ENCODE measurements at regions not wholly inside any gene's neighbourhood (a gene's known extent, or its start where the extent isn't known, plus 50 kb on each side); places are given as distances from the start of the nearest gene placed in this dataset.

GRCh38 chr3:150333477-150333876 is 74.6 kb upstream of the TSC22D2 start:
- H3K9ac ChIP-seq (ENCODE audit: low read depth in 2 of 2, low read length in 2 of 2) = no peak overlapping the region
- H3K36me3 ChIP-seq = no peaks in the 10 kb centered on the region
- TF ChIP-seq CTCF (IDR thresholded peaks at IDR 0.05) = no peak
- no peaks in the 10 kb centered on the region for H3K27me3 ChIP-seq
- intact Hi-C loops (cut with DNase I) = no loop called here
- H3K4me1 ChIP-seq = no peaks in the 10 kb centered on the region
- H3K9me3 ChIP-seq = no peaks in the 10 kb centered on the region
- H3K4me3 ChIP-seq = no peak overlapping the region
- DNase-seq = no peak
- H3K27ac ChIP-seq = no peak overlapping the region

- no peak overlapping the region for H3K9ac ChIP-seq (ENCODE audit: low read depth in 2 of 2, low read length in 2 of 2)
- intact Hi-C loops (cut with DNase I) = no loop called here
- no peak for TF ChIP-seq CTCF (IDR thresholded peaks at IDR 0.05)
- no peak overlapping the region for H3K27ac ChIP-seq
- no peaks in the 10 kb centered on the region for H3K4me1 ChIP-seq
- H3K9me3 ChIP-seq = no peaks in the 10 kb centered on the region
- no peak for DNase-seq
- no peaks in the 10 kb centered on the region for H3K36me3 ChIP-seq
- H3K27me3 ChIP-seq = no peaks in the 10 kb centered on the region
- H3K4me3 ChIP-seq = no peak overlapping the region
Observed at GRCh38 chr3:150331978-150332568, 76.0 kb upstream of the TSC22D2 start.

DNA sequence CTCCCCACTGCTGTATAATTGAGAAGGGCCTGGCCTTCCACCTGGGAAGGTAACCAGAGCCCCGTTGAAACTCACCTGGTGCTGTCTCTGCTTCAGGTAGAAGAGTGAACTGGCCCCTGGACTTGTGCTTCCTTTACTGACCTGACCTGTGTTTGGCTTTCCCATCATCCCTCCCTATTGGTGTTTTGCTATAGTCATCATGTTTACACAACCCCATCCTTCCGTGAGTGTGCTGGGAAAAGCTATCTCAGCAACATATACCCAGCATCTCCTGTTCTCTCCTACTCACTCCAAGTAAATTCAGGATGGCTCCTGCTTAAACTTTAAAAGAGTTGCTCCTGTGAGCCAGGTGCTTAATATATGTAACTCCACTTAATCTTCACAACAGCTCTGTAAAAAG is 77.2 kb upstream of the TSC22D2 start:
- no peak overlapping the region for H3K9ac ChIP-seq (ENCODE audit: low read depth in 2 of 2, low read length in 2 of 2)
- intact Hi-C loops (cut with DNase I) = no loop called here
- no peak overlapping the region for H3K27ac ChIP-seq
- H3K36me3 ChIP-seq = no peaks in the 10 kb centered on the region
- no peak for TF ChIP-seq CTCF (IDR thresholded peaks at IDR 0.05)
- H3K4me3 ChIP-seq = no peak overlapping the region
- H3K27me3 ChIP-seq = no peaks in the 10 kb centered on the region
- H3K9me3 ChIP-seq = no peaks in the 10 kb centered on the region
- H3K4me1 ChIP-seq = no peaks in the 10 kb centered on the region
- no peak for DNase-seq

GRCh38 chr3:150330174-150330573 is 77.9 kb upstream of the TSC22D2 start:
- no peaks in the 10 kb centered on the region for H3K9me3 ChIP-seq
- no peak for TF ChIP-seq CTCF (IDR thresholded peaks at IDR 0.05)
- no peaks in the 10 kb centered on the region for H3K4me1 ChIP-seq
- intact Hi-C loops (cut with DNase I) = no loop called here
- no peaks in the 10 kb centered on the region for H3K36me3 ChIP-seq
- no peaks in the 10 kb centered on the region for H3K27me3 ChIP-seq
- no peak overlapping the region for H3K27ac ChIP-seq
- no peak overlapping the region for H3K9ac ChIP-seq (ENCODE audit: low read depth in 2 of 2, low read length in 2 of 2)
- no peak overlapping the region for H3K4me3 ChIP-seq
- no peak for DNase-seq

DNA sequence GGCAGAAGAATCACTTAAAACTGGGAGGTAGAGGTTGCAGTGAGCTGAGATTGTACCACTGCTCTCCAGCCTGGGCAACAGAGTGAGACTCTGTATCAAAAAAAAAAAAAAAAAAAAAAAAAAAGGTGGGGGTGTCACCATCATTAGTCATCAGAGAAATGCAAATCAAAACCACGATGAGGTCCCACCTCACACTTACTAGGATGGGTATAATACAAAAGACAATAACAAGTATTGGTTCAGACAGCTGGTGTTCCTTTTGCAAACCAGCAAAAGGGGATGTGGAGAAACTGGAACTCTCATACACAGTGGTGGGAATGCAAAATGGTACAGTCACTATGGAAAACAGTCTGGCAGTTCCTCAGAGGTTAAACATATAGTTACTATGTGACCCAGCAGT is 78.7 kb upstream of the TSC22D2 start:
- Histone ChIP-seq H3K36me3 (no peaks in the 10 kb centered on the region), H3K9me3 (no peaks in the 10 kb centered on the region), H3K27me3 (no peaks in the 10 kb centered on the region), H3K4me1 (no peaks in the 10 kb centered on the region), H3K27ac (no peak overlapping the region), H3K9ac (ENCODE audit: low read depth in 2 of 2, low read length in 2 of 2) (no peak overlapping the region), H3K4me3 (no peak overlapping the region)
- intact Hi-C loops (cut with DNase I) = no loop called here
- no peak for TF ChIP-seq CTCF (IDR thresholded peaks at IDR 0.05)
- DNase-seq = no peak
